GM19438 (cell line): ENCODE measurements at regions not wholly inside any gene's neighbourhood (a gene's known extent, or its start where the extent isn't known, plus 50 kb on each side); places are given as distances from the start of the nearest gene placed in this dataset.

Source experiments
- ATAC-seq: cut with Tn5 transposase; IDR thresholded peaks from one replicate; pipeline ENCODE4 v1.9.1; 2021; ENCODE audit warnings: low read depth; ENCODE audit not compliant: unreplicated experiment

DNA sequence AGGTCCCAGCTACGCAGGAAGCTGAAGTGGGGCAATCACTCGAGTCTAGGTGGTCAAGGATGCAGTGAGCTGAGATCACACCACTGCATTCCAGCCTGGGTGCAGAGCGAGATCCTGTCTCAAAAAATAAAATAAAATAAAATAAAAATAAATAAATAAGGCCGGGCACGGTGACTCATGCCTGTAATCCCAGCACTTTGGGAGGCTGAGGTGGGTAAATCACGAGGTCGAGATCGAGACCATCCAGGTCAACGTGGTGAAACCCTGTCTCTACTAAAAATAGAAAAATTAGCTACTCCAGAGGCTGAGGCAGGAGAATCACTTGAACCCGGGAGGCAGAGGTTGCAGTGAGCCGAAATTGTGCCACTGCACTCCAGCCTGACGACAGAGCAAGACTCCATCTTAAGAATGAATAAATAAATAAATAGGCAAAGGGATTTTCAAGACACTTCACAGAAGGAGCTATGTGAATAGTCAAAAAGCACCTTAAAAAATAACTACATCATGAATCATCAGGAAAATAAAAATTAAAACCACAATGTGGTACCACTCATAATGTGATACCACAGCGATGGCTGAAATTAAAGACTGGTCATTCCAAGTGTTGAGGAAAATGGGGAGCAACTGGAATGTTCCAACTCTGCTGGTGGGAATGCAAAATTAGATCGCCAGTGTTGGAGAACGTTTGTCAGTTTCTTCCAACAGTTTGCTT lies 92.9 kb upstream of the TBX3 start:
- ATAC-seq, result no peak

DNA sequence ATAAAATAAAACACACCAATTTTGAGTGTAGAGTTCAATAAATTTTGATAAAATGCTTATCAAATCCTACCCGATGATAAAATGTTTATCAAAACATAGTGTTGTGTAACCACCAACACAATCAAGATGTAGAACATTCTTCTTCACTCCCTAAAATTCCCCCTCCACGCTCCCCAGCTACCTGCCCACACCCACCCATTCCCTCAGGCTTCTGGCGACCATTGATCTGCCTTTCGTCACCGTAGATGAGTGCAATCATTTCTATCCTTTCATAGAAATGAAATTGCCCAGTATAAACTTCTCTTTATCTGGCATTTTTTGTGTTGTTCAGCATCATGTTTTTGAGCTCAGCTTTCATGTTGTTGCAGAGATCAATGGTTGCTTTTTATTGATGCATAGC lies 90.7 kb upstream of the TBX3 start:
- ATAC-seq, result no peak

DNA sequence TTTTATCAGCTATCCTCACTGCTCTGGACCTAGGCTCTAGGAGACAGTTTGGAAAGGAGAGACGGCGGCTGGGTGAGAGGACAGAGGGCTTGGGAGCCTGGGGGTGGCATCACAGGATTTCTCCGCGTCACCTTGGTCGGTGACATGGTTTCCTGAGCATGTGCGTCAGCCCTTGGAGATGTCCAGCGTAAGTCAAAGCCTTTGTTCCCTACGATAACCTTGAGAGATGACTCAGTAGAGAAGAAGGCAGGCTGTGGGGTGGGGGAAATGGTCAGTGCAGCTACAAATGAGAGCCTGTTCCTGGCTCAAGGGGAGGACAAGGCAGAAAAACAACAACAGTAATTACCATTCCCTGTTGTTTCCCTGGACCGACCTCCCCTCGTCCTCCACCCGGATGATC lies 90.2 kb upstream of the TBX3 start:
- ATAC-seq, result no peak

DNA sequence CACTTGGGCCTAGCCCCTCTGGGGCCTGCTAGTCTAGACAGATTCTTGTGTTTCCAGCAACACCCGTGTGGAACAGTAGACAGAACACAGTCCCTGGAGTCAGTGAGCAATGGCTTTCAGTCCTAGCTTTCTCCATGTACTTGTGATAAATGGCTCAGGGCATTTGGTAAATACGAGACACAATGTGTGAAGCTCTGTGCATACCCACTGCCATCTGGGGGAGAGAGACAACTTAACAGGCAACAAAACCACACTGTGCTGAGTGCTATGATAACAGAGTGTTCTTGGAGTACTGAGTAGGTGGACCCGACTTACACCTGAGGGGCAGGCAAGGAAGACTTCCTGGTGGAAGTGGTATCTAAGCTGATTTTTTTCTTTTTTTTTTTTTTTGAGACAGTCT lies 86.3 kb upstream of the TBX3 start:
- ATAC-seq, result no peak

DNA sequence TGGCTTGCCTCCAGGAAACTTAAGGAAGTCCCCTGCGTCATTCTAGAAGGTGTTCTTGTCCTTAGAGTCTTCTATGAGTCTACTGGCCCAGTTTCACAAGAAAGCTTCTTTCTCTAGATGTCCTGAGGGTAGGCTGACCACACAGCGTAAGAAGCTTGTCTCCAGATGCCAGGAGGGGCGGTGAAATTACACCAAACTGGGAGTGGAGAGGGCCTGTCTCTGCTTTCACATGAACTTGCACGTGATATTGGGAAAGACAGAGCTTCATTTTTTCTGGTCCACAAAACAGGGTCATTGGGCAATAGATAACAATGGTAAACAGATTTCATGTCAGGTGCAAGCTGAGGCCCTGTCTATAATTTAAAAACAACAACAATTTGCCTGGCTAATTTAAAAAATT lies 85.7 kb upstream of the TBX3 start:
- ATAC-seq, result no peak

DNA sequence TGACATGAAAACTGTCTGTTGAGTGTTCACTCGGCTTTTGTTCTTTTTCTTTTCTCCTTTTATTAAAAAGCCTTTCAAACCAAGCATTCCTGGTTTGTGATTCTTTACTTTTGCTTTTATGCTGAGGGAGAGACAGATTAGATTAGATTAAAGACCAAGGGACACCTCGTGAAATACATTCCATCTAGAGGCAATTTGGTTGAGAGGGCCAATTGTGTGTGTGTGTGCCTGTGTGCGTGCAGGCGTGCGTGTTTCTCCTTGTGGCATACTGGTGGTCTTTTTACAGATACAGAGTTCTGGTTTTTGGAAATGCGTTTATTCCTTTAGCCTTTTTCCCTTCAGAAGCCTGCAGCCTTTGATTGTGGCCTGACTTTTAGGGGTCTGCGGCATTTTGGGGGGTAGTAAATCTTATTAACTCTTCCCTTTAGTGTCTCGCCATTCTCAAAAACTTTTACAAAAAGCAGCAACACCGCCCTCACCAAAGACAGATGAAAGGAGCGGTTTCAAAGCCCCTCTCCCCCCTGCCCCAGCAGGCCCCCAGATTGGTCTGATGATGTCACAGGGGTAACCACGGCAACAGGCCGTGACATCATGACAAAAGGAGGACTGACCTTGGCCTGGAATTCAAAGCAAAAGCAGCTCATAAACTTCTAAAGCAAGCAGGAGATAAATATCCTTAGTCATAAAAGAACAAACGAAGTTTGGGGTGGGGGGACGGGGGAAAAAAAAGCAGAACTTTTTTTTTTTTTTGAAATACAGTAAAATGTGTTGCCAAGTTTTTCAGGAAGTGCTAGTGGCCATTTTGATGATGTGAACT lies 84.1 kb upstream of the TBX3 start:
- no peak for ATAC-seq

DNA sequence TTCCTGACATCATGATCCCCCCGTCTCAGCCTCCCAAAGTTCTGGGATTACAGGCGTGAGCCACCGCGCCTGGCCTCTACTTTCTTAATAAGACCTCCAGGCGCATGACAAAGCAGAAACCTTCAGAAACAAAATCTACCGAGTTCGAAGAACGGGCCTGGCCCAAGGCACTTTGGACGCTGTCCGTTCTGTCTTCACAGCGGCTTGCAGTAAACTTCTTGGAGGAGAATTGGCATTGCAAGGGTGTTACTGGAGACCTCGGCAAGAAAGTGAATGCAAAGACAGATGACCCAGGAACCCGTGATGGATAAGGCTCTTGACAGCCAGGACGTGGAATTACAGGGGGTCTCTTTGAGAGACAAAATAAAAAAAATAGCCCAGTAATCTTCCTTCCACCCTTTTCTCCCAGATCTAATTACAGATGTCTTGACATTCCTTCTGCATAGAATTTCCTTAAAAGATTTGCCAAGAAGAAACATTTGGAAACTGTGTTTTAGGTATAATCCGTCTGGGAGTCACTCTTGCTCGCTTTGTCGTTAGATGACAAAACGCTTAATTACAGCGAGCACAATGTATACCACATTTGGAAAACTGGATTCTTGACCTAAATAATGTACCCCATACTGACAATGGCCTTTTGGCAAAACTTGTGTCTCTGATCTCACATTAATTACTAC lies 83.2 kb upstream of the TBX3 start:
- no peak for ATAC-seq

DNA sequence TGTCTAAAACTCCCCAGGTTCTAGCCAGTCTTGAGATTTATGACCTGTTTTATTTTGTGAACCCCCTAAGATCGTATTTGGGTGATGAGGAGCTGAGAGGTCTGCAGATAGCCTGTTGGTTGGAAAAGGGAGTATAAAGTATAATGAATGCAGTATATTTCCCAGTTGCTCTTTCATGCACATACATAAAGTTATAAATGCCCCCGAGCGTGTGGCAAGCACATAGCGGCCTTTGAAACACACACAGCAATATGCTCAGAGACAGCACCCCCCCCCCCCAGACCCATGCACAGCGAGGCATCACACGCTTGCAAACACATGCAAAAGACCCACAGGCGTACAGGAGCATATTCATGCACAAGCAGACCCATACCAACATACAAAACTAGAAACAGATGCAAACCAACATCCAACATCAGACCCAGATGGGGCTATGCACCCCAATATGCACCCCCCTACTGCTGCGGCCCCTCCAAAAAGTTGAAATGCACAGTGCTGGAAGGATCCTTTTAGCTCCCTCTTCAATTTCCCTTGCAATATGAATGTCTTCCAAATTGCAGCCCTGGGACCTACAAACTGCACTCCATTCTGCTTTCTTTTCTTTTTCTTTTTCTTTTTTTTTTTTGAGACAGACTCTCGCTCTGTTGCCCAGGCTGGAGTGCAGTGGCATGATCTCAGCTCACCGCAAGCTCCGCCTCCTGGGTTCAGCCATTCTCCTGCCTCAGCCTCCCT lies 82.2 kb upstream of the TBX3 start:
- ATAC-seq, result no peak

DNA sequence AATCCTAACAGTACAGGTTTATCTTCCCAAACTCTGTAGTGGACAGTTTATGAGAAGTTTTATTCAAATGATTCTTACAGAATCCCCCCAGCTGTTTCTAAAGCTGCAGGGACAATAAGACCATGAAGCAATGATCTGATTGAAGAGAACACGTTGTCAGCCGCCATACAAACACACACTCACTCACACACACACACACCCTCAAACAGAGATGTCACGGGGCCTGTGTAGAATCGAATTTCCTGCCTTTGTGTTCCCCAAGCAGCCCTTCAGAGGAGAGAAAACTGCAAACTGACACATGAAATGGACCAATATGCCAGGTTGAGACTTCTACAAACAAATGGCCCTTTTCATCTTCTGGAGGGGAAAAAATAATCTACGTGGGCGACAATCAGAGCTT lies 80.5 kb upstream of the TBX3 start:
- no peak for ATAC-seq

DNA sequence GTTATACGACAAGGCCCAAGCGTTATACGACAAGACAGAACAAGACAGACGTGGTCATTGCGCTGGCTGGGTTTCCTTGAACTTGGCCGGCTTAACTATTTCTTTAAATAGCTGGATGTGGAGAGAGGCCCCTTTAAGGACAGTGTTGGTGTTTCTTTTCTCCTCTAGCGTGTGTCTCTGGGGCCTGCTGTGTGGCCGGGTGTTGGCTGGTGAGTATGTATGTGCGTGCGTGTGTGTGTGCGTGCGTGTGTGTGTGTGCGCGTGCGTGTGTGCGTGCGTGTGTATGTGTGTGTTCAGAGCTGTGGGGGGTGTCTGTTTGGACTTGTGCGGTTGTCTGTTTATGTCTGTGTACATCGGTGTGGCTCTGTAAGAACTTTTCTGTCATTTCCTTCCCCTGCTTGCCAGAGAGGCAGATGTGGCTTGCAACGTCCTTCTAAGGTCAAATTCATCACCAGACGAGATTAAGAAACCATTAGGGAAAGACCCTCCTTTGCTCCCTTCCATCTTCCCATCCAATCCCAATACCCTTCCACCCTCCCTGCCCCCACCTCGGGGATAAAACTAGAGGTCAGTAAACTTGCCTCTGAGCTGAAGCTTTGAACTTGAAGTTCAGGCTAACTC lies 78.6 kb upstream of the TBX3 start:
- no peak for ATAC-seq

DNA sequence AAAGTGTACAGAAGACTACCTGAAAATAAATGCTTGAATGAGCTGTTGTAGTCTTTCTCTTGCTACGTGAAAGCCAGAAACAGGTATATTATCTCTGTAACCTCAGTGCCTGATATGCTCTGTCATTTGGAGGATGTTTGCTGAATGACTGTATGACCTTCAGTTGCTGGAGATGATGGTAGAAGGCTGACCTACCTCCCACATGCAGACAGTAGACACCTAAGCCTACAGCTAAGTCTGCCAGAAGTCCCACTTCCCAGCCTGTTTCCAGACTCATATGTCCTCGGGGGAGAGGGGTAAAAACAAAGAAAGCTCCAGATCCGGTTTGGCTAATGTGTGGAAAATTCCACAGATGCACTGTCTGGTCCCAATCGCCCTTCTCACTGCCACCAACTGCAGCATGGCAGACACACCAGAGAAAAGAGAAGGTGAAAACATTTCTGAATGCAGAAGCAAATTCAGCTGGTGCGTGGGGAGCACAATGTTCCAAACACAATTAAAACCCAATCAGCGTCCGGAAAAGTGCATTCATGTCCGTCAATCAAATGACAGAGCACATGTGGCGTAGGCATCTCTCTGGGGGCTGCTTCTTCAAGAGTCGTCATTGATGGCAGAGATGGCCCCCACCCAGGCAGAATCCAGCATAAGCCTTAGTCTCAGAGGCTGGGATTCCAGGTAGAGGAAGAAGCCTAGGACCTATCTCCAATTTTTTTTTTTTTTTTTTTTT lies 76.3 kb upstream of the TBX3 start:
- ATAC-seq, result no peak

DNA sequence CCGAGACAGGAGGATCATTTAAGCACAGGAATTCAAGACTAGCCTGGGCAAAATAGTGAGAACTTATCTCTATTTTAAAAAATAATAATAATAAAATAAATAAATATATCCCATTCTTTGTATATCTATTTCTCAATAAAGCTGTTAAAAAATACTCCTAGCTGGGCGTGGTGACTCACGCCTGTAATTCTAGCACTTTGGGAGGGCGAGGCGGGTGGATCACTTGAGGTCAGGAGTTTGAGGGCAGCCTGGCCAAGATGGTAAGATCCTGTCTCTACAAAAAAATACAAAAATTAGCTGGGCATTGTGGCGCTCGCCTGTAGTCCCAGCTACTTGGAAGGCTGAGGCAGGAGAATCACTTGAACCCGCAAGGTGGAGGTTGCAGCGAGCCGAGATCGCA lies 75.7 kb upstream of the TBX3 start:
- no peak for ATAC-seq

DNA sequence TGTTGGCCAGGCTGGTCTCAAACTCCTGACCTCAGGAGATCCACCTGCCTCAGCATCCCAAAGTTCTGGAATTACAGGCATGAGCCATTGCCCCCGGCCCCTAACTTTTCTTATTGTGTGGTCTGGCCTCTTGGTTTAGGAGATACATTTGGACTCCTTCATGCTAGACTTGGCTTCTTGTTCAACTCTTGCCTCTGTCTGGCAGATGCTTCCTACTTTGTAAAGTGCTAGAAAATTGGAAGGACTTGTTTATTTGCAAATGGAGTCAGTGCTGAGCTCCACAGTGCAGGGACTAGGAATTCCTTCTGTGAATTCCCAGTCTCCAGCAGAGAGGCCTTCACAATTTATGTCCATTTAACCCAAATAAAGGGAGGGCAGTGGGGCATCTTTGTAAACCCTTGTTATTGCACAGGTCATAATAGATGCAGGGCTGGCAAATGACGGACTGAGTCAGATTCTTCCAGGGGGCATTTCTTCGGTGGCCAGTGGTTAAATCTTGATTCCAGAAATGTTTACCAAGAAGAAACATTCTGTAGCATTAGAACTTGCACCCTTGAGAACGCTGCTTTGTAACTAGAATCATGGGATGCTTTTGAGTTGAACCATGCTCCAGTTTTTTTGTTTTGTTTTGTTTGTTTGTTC lies 73.8 kb upstream of the TBX3 start:
- ATAC-seq, result no peak

DNA sequence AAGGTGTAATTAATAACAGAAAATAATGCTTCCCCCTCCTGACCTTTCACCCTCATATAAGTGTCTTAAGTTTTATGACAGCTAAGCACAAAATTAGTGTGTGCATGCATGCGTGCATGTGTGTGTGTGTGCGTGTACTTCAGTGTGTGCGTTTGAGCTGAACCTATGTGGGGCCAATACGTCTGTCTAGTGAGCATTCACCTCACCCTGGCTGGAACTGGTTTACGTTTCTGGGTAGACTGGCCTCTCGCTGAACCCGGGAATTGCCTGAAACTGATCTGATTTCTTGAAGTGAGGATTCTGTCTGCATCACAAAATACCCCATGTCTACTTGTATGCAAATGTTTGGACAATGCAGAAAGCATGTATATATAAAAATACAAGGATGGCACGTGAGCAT lies 68.2 kb upstream of the TBX3 start:
- ATAC-seq, result no peak

DNA sequence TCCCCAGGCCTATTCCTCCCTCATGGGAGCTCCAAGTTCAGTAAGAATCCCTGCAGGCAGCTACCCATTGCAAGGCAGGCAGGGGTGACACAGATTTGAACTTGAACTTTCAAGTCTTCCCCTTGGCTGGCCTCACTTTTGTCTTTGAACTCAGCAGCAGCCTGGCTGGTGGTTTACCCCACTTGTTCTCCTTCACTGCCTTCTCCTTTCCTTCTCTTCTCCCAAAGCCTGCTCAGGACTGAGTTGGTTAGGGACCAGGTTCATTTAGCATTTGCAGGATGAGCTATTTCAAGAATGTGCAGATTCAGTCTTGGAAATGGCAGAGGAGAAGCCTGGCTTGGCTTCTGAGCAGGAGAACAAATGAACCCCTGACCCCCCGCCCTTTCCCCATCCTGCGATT lies 67.7 kb upstream of the TBX3 start:
- ATAC-seq, result no peak

DNA sequence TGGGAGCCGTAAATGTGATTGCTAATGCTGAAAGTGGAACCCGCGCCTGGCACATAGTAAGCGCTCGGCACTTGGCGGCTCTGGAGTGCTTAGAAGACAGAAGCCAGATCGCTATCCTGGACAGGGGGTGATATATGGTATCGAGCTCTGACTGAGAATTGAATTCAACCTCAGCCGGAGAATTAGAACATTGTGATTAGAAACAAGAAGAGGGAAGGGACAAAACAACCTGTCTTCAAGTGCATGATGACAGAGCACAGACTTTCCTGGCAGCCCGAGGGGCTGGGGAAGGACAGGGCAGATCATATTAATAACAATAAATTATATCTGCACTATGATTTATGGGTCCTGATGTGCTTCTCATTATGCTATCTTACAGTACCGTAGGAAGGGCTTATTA lies 66.9 kb upstream of the TBX3 start:
- ATAC-seq, result no peak

DNA sequence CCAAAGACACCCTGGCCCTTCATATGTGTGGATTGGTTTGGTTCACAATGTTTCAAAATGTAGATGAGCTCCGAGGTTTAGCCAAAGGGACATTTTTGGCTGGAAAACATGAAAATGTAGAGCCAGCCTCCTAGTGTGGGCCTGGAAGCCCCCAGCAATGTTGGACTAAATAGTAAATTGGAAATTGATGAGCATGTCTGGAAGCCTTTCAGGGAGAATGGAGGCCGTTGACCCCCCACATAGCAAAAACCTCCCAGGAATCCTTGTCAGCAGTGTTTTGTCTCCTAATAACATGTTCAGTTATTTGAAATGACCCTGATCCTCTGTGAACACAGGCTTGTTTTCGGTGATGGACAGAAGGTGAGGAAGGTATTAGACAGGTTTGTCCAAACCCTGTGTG lies 65.1 kb upstream of the TBX3 start:
- ATAC-seq, result no peak

DNA sequence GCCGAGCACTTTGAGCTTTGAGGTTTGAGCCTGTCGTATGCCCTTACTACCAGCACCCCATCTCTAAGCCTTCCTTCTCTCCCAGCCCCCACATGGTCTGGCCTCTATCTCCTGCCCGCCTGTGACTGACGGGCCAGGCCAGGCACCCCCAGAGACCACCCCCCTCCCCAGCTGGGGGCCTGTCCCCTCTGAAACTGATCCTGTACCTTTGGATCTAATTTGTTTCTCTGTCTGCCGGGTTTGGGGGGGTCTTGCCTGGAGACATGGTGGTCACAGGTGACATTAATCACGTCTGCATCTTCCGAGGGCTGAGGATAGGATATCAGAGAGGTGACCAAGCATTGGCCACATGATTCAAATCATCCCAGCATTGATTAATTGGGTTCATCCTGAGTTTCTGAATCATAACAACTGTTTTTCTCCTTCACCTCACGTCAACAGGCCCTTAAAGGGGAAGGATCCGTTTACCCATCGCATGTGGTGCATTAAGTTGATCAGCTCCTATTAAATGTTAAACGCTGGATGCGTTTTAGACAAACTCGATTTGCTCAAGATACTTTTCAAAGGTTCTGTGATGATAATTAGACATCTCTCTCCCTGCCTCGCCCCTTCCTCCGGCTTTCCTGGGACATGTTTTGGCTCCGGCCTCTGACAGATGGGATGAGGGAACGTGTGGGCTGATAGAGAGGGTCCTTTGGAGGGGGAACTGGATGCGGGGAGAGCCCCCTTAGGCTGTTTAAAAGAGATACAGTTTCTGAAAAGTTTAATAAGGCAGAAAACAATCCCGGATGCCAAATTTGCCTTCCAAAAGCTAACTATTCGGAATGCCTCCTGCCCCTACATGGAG lies 63.3 kb upstream of the TBX3 start:
- ATAC-seq, result no peak
